Gastroesophageal sphincter (tissue), 4 donors: ENCODE measurements at regions not wholly inside any gene's neighbourhood (a gene's known extent, or its start where the extent isn't known, plus 50 kb on each side); places are given as distances from the start of the nearest gene placed in this dataset.

Experiments
- ATAC-seq: fragments of 150-250 bp; one replicate; pipeline ENCODE4 v1.9.1; 2016; ENCODE audit warnings: mild to moderate bottlenecking, moderate library complexity
- H3K27ac ChIP-seq, 4 donors: fragments of 200-600 bp; sonication (generic) in 3 of 4; 1 replicate in 3 of 4; 2 replicates in 1 of 4; pipeline ENCODE4 v1.5.1; 2016 to 2019
- H3K27me3 ChIP-seq: fragments of 200-600 bp; sonication (generic); one replicate; pipeline ENCODE4 v1.5.1; 2019
- H3K36me3 ChIP-seq, 2 donors: fragments of 200-600 bp; sonication (generic); one replicate each; pipeline ENCODE4 v1.5.1; 2019; ENCODE audit warnings: control low read depth in 1 of 2
- H3K4me1 ChIP-seq, 3 donors: fragments of 200-600 bp; sonication (generic); 1 replicate in 2 of 3; 2 replicates in 1 of 3; pipeline ENCODE4 v1.5.1; 2016 to 2019; ENCODE audit warnings: control low read depth in 2 of 3
- H3K4me3 ChIP-seq, 2 donors: fragments of 200-600 bp; sonication (generic); one replicate each; pipeline ENCODE4 v1.5.1; 2019; ENCODE audit warnings: mild to moderate bottlenecking in 1 of 2, moderate library complexity in 1 of 2
- H3K9me3 ChIP-seq, 3 donors: fragments of 200-600 bp; sonication (generic); one replicate each; pipeline ENCODE4 v1.5.1; 2017 to 2019; ENCODE audit warnings: control low read depth in 2 of 3
- EP300 ChIP-seq: sonication (generic); formaldehyde crosslinking; IDR thresholded peaks from one replicate; pipeline ENCODE4 v1.6.1; 2017; ENCODE audit warnings: antibody characterized with exemption, mild to moderate bottlenecking
- POLR2A ChIP-seq, 2 donors: fragments of 450-650 bp; IDR thresholded peaks; one replicate each; pipeline ENCODE4 v1.6.1; 2017; ENCODE audit warnings: antibody characterized with exemption in 2 of 2, mild to moderate bottlenecking in 2 of 2, moderate library complexity in 1 of 2
- POLR2AphosphoS5 ChIP-seq: sonication (generic); formaldehyde crosslinking; IDR thresholded peaks from one replicate; pipeline ENCODE4 v1.6.1; 2017; ENCODE audit warnings: antibody characterized with exemption
- WGBS, 2 donors: methylation state at CpG; one replicate each; pipeline ENCODE4 v1.1.5; 2018; ENCODE audit warnings: low coverage in 1 of 2; 5-methylcytosine and 5-hydroxymethylcytosine counted together
- TF ChIP-seq, protein P1 (sequence below), 4 experiments: fragments of 200-600 bp in 2 of 4; fragments of 450-650 bp in 2 of 4; sonication (generic) in 1 of 4; IDR thresholded peaks; one replicate each; pipeline ENCODE4 v1.5.1; 2017 to 2019; ENCODE audit warnings: antibody characterized with exemption in 4 of 4, mild to moderate bottlenecking in 2 of 4, moderate library complexity in 2 of 4

DNA sequence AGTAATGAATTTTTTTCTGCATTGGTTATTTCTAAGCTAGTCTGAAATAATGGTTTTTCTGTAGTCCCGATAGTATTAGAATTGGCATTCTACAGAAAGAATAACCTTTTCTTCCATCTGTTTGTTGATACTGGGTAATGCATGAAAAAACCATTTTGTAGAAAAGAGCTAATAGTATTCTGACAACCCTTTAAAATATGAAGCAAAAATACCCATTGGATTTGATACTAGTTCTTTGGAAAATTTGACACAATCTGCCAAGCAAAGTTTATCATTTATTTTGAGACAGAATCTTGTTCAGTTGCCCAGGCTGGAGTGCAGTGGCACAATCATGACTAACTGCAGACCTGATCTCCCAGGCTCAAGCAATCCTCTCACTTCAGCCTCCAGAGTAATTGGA, 366.8 kb upstream of the MON1B start:
- H3K9me3 ChIP-seq, result no peaks in the 10 kb centered on the region
- WGBS, 2 donors, result 40 to 45% methylated on average over 1 of the region's 1 CpG
- no peak overlapping the region for H3K27ac ChIP-seq
- peaks cover 5% of the 10 kb centered on the region for H3K27me3 ChIP-seq
- no peak overlapping the region for H3K4me3 ChIP-seq
- no peak for TF ChIP-seq POLR2AphosphoS5
- no peaks in the 10 kb centered on the region for H3K4me1 ChIP-seq
- H3K36me3 ChIP-seq, result no peaks in the 10 kb centered on the region
- ATAC-seq, result no peak

DNA sequence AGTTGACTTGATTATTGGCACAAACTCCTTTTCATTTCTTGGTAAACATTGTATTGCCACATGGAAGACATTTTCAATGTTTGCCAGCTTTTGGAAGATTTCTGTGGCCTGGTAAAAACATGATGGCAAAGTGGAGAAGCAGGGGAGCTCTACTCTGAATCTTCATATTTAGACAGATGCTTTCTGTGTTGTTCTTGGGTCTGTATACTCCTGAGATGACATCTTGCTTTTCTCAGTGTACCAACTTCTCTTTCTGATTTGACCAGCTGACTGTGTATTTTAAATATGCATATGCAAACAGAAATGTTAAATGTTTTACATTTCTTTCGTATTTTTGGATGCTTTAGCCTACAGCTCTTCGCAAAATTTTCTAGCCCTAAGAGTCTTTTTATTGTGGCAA, 366.2 kb upstream of the MON1B start:
- Histone ChIP-seq H3K36me3 (no peaks in the 10 kb centered on the region), H3K9me3 (no peaks in the 10 kb centered on the region), H3K27ac (no peak overlapping the region), H3K27me3 (peaks cover 5% of the 10 kb centered on the region), H3K4me1 (no peaks in the 10 kb centered on the region), H3K4me3 (no peak overlapping the region)
- TF ChIP-seq POLR2AphosphoS5 (no peak), EP300 (no peak), POLR2A (IDR thresholded peaks at IDR 0.05) (no peak)
- TF ChIP-seq, protein P1, sequence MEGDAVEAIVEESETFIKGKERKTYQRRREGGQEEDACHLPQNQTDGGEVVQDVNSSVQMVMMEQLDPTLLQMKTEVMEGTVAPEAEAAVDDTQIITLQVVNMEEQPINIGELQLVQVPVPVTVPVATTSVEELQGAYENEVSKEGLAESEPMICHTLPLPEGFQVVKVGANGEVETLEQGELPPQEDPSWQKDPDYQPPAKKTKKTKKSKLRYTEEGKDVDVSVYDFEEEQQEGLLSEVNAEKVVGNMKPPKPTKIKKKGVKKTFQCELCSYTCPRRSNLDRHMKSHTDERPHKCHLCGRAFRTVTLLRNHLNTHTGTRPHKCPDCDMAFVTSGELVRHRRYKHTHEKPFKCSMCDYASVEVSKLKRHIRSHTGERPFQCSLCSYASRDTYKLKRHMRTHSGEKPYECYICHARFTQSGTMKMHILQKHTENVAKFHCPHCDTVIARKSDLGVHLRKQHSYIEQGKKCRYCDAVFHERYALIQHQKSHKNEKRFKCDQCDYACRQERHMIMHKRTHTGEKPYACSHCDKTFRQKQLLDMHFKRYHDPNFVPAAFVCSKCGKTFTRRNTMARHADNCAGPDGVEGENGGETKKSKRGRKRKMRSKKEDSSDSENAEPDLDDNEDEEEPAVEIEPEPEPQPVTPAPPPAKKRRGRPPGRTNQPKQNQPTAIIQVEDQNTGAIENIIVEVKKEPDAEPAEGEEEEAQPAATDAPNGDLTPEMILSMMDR (IDR thresholded peaks at IDR 0.05), result no peak
- no peak for ATAC-seq
- 88 to 94% methylated on average over 2 of the region's 2 CpGs for WGBS, 2 donors

DNA sequence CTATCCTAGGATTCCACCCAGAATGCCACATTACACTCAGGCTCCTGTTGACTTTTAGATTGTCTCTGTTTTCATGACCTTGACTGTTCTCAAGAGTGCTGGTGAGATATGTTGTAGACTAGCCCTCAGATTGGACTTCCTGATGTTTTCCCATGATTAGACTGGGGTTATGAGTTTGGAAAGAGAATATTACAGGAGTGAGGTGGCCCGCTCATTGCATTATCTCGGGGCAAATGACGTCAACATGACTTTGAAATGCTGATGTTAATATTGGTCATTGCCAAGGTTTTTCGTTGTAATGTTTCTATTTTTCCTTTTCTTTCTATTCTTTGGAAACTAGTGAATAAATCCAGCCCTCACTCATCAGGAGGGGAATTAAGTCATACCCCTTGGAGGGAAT, 355.7 kb upstream of the MON1B start:
- H3K9me3 ChIP-seq, result peaks cover 0 to 11% (median 0%) of the 10 kb centered on the region in 3 donors
- H3K27me3 ChIP-seq, result no peaks in the 10 kb centered on the region
- H3K27ac ChIP-seq, result no peak overlapping the region
- H3K4me1 ChIP-seq, result no peaks in the 10 kb centered on the region
- no peak for ATAC-seq
- TF ChIP-seq EP300 (no peak), POLR2AphosphoS5 (no peak), POLR2A (IDR thresholded peaks at IDR 0.05) (no peak)
- TF ChIP-seq, protein P1 (IDR thresholded peaks at IDR 0.05), result no peak
- no peak overlapping the region for H3K4me3 ChIP-seq
- no peaks in the 10 kb centered on the region for H3K36me3 ChIP-seq
- whole genome bisulfite sequencing, 2 donors, result 76 to 87% methylated on average over 4 of the region's 4 CpGs

DNA sequence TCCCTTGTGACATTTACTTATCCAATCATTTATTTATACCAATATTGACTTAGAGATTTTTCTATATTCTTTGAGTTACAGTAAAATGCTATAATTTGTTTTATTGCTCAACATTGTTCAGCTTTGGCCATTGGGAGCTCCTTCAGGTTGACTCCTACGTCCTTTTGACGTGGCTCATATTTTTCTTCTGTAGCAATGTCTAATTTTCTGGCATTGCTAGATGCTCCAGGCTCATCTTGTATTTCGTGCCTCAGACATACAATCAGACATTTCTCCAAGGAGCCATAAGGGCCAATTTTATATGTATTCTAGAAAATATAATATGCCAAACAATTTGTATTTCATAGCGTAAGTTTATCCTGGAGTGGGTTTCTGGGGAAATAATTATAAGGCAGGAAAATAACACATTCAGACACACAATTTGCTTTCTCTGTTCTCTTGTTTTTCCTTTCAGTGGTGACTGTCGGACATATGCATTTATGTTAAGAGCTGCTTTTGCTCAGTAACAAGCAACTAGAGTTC, 355.1 kb upstream of the MON1B start:
- Histone ChIP-seq H3K9me3 (peaks cover 0 to 11% (median 0%) of the 10 kb centered on the region in 3 donors), H3K36me3 (no peaks in the 10 kb centered on the region), H3K4me1 (no peaks in the 10 kb centered on the region), H3K27me3 (no peaks in the 10 kb centered on the region), H3K27ac (no peak overlapping the region), H3K4me3 (no peak overlapping the region)
- TF ChIP-seq POLR2A (IDR thresholded peaks at IDR 0.05) (no peak), POLR2AphosphoS5 (no peak), EP300 (no peak)
- 75 to 83% methylated on average over 5 of the region's 5 CpGs for WGBS, 2 donors
- no peak for ATAC-seq

DNA sequence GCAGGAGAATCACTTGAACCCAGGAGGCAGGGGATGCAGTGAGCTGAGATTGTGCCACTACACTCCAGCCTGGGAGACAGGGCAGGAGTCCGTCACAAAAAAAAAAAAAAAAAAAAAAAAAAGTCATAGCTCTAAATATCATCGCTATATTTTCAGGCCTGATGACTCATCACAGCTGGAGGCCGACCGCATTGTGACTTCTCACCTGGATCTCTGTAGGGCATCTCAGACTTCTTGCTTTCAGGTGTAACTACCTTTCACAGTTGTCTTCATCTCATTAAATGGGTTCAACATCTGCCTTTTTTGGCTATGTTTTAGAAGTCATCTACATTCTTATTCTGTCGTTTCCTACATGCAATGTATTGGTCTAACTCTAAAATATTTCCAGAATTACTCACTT, 353.1 kb upstream of the MON1B start:
- no peak for ATAC-seq
- H3K4me3 ChIP-seq, result no peak overlapping the region
- no peaks in the 10 kb centered on the region for H3K36me3 ChIP-seq
- no peak for TF ChIP-seq EP300
- TF ChIP-seq, protein P1 (IDR thresholded peaks at IDR 0.05), result no peak
- WGBS, 2 donors, result 80 to 87% methylated on average over 5 of the region's 5 CpGs
- no peak overlapping the region for H3K27ac ChIP-seq
- H3K9me3 ChIP-seq, result peaks cover 0 to 8% (median 0%) of the 10 kb centered on the region in 3 donors
- no peaks in the 10 kb centered on the region for H3K27me3 ChIP-seq
- no peaks in the 10 kb centered on the region for H3K4me1 ChIP-seq

DNA sequence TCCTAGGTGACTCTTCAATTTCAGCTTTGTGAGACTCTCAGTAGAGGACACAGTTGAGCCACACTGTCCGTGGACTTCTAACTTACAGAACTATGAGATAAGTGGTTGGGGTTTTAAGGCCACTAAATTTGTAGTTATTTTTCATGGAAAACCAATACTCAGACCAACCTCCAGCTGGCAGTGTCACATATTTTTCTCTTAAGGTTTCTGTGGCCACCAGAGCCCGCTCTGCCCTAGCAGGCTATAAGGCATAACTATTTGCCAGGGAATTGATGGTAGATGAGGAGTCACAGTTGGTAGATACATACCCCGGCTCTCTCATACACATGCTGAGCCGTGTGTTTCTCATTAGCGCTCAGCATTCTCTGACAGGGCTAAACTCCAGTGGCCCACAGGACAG, 336.8 kb upstream of the MON1B start:
- ATAC-seq, result no peak

More for the DNA sequence above, 336.8 kb upstream of the MON1B start:
- H3K27ac ChIP-seq, result no peak overlapping the region
- H3K27me3 ChIP-seq, result no peaks in the 10 kb centered on the region
- H3K4me1 ChIP-seq, result no peaks in the 10 kb centered on the region
- peaks cover 0 to 13% (median 0%) of the 10 kb centered on the region in 3 donors for H3K9me3 ChIP-seq
- H3K36me3 ChIP-seq, result no peaks in the 10 kb centered on the region
- 87 to 92% methylated on average over 4 to 5 of the region's 5 CpGs for WGBS, 2 donors
- H3K4me3 ChIP-seq, result no peak overlapping the region
- TF ChIP-seq EP300 (no peak), POLR2A (IDR thresholded peaks at IDR 0.05) (no peak), POLR2AphosphoS5 (no peak)
- TF ChIP-seq, protein P1 (IDR thresholded peaks at IDR 0.05), result no peak
